RWPE2 (cell line): ENCODE measurements at regions not wholly inside any gene's neighbourhood (a gene's known extent, or its start where the extent isn't known, plus 50 kb on each side); places are given as distances from the start of the nearest gene placed in this dataset.
A peak's percentile ranks its signal among the peaks of the same experiment; 100 is the strongest.

ENCODE experiments used
- ATAC-seq: fragments of 200-7000 bp; cut with Tn5 transposase; 3 replicates; pipeline ENCODE4 v1.9.1; 2021; ENCODE audit warnings: low read depth
- DNase-seq: peaks from one replicate; pipeline ENCODE4 v3.0.0-alpha.2; 2020; ENCODE audit warnings: low spot score
- H3K27ac ChIP-seq: fragments of 450-650 bp; 2 replicates; pipeline ENCODE4 v1.5.1; 2017; ENCODE audit warnings: mild to moderate bottlenecking; ENCODE audit not compliant: poor library complexity, severe bottlenecking
- H3K27me3 ChIP-seq: fragments of 250-450 bp; sonication (Bioruptor Pico); 2 replicates; pipeline ENCODE4 v1.5.1; 2021; ENCODE audit warnings: mild to moderate bottlenecking, moderate library complexity; ENCODE audit not compliant: insufficient read depth, poor library complexity, severe bottlenecking
- H3K36me3 ChIP-seq: fragments of 250-450 bp; sonication (Bioruptor Pico); 2 replicates; pipeline ENCODE4 v1.5.1; 2020; ENCODE audit warnings: low read depth, mild to moderate bottlenecking, moderate library complexity
- H3K4me1 ChIP-seq: fragments of 250-450 bp; sonication (Bioruptor Pico); 2 replicates; pipeline ENCODE4 v1.5.1; 2021; ENCODE audit warnings: mild to moderate bottlenecking, moderate library complexity; ENCODE audit not compliant: insufficient read depth, poor library complexity, severe bottlenecking
- H3K4me3 ChIP-seq: fragments of 250-450 bp; sonication (Bioruptor Pico); 2 replicates; pipeline ENCODE4 v1.5.1; 2021; ENCODE audit warnings: mild to moderate bottlenecking, moderate library complexity; ENCODE audit not compliant: severe bottlenecking
- H3K9me3 ChIP-seq: fragments of 250-450 bp; sonication (Bioruptor Pico); 2 replicates; pipeline ENCODE4 v1.5.1; 2021; ENCODE audit warnings: mild to moderate bottlenecking, moderate library complexity; ENCODE audit not compliant: severe bottlenecking
- CTCF ChIP-seq: fragments of 450-650 bp; IDR thresholded peaks from one replicate; pipeline ENCODE4 v1.5.1; 2017; ENCODE audit warnings: mild to moderate bottlenecking, moderate library complexity; ENCODE audit not compliant: poor library complexity, severe bottlenecking

- TF ChIP-seq CTCF: no peak
- no peak overlapping the region for H3K4me3 ChIP-seq
- H3K27ac ChIP-seq: no peak overlapping the region
- H3K4me1 ChIP-seq: no peaks in the 10 kb centered on the region
- H3K27me3 ChIP-seq: no peaks in the 10 kb centered on the region
- DNase-seq (no peak), ATAC-seq (0 out of 3 replicates have a peak, but pooled peaks have one; percentile 35)
- no peaks in the 10 kb centered on the region for H3K36me3 ChIP-seq
- H3K9me3 ChIP-seq: no peaks in the 10 kb centered on the region
Measured at GRCh38 chrX:115452251-115452650, 108.7 kb upstream of the PLS3 start.

DNA sequence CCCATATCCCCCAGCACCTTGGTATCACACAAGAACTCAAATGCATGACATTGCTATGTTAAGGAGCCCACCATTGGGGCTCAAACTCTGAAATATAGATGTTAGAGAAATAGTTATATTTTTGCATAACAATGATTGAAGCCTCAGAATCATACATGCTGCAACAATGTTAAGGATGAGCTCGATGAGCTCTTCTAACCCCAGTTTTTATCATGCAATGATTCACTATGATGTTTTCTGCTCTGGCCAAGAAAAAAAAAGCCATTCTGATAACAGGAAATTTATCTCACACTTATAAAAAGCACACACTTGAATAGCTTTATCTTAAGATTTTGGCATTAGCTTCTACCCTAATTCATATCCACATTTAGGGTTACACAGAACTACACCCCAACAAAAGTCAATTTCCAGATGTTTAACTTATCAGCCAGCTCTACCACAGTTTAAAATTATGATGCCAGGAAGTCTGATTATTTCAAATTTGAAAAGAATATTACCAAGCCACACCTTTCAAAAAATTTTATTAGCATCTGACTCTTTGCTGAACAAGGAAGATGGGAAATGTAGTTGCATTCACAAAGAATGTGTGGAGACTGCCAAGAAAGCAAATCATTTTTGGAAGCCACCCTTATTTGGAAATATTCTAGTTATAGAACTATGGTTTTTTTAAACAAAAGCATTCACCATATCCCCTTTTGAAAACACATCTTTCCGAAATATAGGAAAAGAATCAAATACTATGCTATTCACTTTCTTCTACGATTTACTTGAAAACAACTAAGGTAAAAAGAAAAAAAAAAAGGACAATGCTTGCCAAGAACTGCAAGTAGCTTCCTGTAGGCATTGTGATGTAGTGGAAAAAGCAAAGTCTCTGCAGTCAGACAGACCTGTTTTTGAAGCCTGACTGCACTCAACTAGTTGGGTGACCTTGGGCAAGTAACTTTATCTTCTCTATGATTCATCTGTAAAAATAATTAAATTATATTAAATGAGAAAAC is 100.8 kb upstream of the PLS3 start:
- Histone ChIP-seq H3K9me3 (no peaks in the 10 kb centered on the region), H3K27me3 (no peaks in the 10 kb centered on the region), H3K4me3 (no peak overlapping the region), H3K4me1 (no peaks in the 10 kb centered on the region), H3K27ac (no peak overlapping the region), H3K36me3 (no peaks in the 10 kb centered on the region)
- DNase-seq: no peak
- TF ChIP-seq CTCF: no peak
- ATAC-seq: no peak

DNA sequence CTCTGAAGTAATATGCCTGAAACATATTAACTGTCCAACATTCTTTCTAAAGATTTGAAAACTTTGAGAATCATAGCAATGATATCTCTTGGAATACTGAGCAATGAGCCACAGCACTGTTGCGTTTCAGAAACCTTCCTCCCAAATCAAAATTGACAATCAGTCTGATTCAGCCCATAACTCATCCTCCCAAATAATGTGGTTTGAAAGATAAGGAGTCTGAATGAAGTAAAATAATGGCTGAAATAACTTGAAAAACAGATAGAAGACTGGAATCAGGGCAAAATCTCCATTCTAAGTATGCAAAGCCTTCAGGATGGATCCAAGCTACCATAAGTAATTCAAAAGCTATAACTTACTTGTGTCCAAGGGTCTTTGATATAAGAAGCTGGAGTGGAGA is 98.6 kb upstream of the PLS3 start:
- no peaks in the 10 kb centered on the region for H3K4me1 ChIP-seq
- no peaks in the 10 kb centered on the region for H3K9me3 ChIP-seq
- DNase-seq (no peak), ATAC-seq (no peak)
- H3K27me3 ChIP-seq: no peaks in the 10 kb centered on the region
- no peak overlapping the region for H3K4me3 ChIP-seq
- no peak overlapping the region for H3K27ac ChIP-seq
- no peak for TF ChIP-seq CTCF
- no peaks in the 10 kb centered on the region for H3K36me3 ChIP-seq

DNA sequence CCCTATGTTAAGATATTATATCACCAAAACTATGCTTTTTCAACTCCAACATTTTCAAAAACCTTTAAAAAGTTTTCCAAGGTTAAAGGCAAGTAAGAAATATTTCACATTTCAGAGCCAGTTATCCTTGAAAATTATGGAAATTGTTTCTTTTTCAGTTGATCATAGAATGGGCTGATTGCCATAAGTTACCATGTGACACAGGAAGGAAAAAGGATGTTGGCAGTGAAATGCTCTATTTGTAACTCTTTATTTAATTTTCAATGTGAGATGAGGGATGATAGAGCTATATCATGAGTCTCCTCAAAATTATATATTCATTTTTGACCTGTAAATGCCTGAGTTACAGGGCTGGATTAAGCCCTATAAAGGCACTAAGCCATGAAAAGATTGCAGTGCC is 93.0 kb upstream of the PLS3 start:
- DNase-seq (no peak), ATAC-seq (no peak)
- no peak for TF ChIP-seq CTCF
- Histone ChIP-seq H3K27me3 (no peaks in the 10 kb centered on the region), H3K36me3 (no peaks in the 10 kb centered on the region), H3K4me3 (no peak overlapping the region), H3K27ac (no peak overlapping the region), H3K4me1 (no peaks in the 10 kb centered on the region), H3K9me3 (no peaks in the 10 kb centered on the region)

GRCh38 chrX:115472131-115472530 is 88.8 kb upstream of the PLS3 start:
- no peak for DNase-seq
- no peak overlapping the region for H3K4me3 ChIP-seq
- H3K9me3 ChIP-seq: no peaks in the 10 kb centered on the region
- no peaks in the 10 kb centered on the region for H3K27me3 ChIP-seq
- H3K4me1 ChIP-seq: no peaks in the 10 kb centered on the region
- no peak overlapping the region for H3K27ac ChIP-seq
- ATAC-seq: no peak
- no peaks in the 10 kb centered on the region for H3K36me3 ChIP-seq
- no peak for TF ChIP-seq CTCF
